Mucosa of descending colon (tissue), 3 donors: ENCODE measurements at regions not wholly inside any gene's neighbourhood (a gene's known extent, or its start where the extent isn't known, plus 50 kb on each side); places are given as distances from the start of the nearest gene placed in this dataset.

Source experiments
- ATAC-seq: fragments of 200-7000 bp; cut with Tn5 transposase; one replicate; pipeline ENCODE4 v1.9.1; 2020; ENCODE audit warnings: mild to moderate bottlenecking, moderate library complexity
- DNase-seq, 3 donors: peaks; one replicate each; pipeline ENCODE4 v3.0.0-alpha.2; 2020
- H3K36me3 ChIP-seq: fragments of 200-600 bp; one replicate; pipeline ENCODE4 v1.8.0; 2021; ENCODE audit warnings: low read depth, mild to moderate bottlenecking
- H3K4me1 ChIP-seq: fragments of 200-600 bp; one replicate; pipeline ENCODE4 v1.8.0; 2021; ENCODE audit warnings: low read depth, mild to moderate bottlenecking
- H3K4me3 ChIP-seq: fragments of 200-600 bp; one replicate; pipeline ENCODE4 v1.8.0; 2021; ENCODE audit warnings: mild to moderate bottlenecking
- H3K9me3 ChIP-seq: fragments of 200-600 bp; one replicate; pipeline ENCODE4 v1.8.0; 2021; ENCODE audit warnings: mild to moderate bottlenecking
- CTCF ChIP-seq: fragments of 200-600 bp; IDR thresholded peaks from one replicate; pipeline ENCODE4 v1.8.0; 2022; ENCODE audit warnings: antibody characterized with exemption, mild to moderate bottlenecking
- intact Hi-C, 2 donors: fragments of 100-400 bp; cut with DNase I in 1 of 2; cut with micrococcal nuclease in 1 of 2; formaldehyde crosslinking; loops; one replicate each; pipeline versions ENCODE4 v1.11.0 to v1.11.1; 2022; cut with DNase I, micrococcal nuclease
- donor health status: DM: no; HTN: no; CAD: no; lungs with moderate emphysema.
- donor health status: DM: no; HTN: no; CAD: no.
- donor health status: DM: no; HTN: yes; CAD: no.

GRCh38 chr15:66959066-66959465 is 106.3 kb upstream of the SMAD3 start:
- Histone ChIP-seq H3K9me3 (no peaks in the 10 kb centered on the region), H3K4me1 (no peaks in the 10 kb centered on the region), H3K36me3 (no peaks in the 10 kb centered on the region), H3K4me3 (no peak overlapping the region)
- ATAC-seq (no peak), DNase-seq (no peak)
- intact Hi-C loops: no loop called here
- TF ChIP-seq CTCF: no peak

- intact Hi-C loops: no loop called here
- TF ChIP-seq CTCF: no peak
- ATAC-seq: no peak
- H3K9me3 ChIP-seq: no peaks in the 10 kb centered on the region
- no peaks in the 10 kb centered on the region for H3K36me3 ChIP-seq
- DNase-seq: no peak
- no peaks in the 10 kb centered on the region for H3K4me1 ChIP-seq
- no peak overlapping the region for H3K4me3 ChIP-seq
These were observed 105.5 kb upstream of the SMAD3 start for GRCh38 chr15:66959875-66960274.

GRCh38 chr15:66960519-66960918 is 104.9 kb upstream of the SMAD3 start:
- no peak for DNase-seq
- no peak for TF ChIP-seq CTCF
- Histone ChIP-seq H3K9me3 (no peaks in the 10 kb centered on the region), H3K36me3 (no peaks in the 10 kb centered on the region), H3K4me3 (no peak overlapping the region), H3K4me1 (no peaks in the 10 kb centered on the region)
- no peak for ATAC-seq
- intact Hi-C loops: no loop called here

GRCh38 chr15:66961407-66961884 is 104.0 kb upstream of the SMAD3 start:
- no peaks in the 10 kb centered on the region for H3K36me3 ChIP-seq
- no peaks in the 10 kb centered on the region for H3K4me1 ChIP-seq
- ATAC-seq (no peak), DNase-seq (no peak)
- intact Hi-C loops: no loop called here
- TF ChIP-seq CTCF: no peak
- no peaks in the 10 kb centered on the region for H3K9me3 ChIP-seq
- no peak overlapping the region for H3K4me3 ChIP-seq

- DNase-seq: no peak
- no peak for TF ChIP-seq CTCF
These were observed 103.5 kb upstream of the SMAD3 start for GRCh38 chr15:66961901-66962300.

GRCh38 chr15:66962522-66962921 is 102.9 kb upstream of the SMAD3 start:
- intact Hi-C loops: no loop called here
- H3K4me1 ChIP-seq: no peaks in the 10 kb centered on the region
- H3K4me3 ChIP-seq: no peak overlapping the region
- no peaks in the 10 kb centered on the region for H3K9me3 ChIP-seq
- no peaks in the 10 kb centered on the region for H3K36me3 ChIP-seq
- DNase-seq (no peak), ATAC-seq (no peak)
- TF ChIP-seq CTCF: no peak

More at GRCh38 chr15:66961901-66962300, 103.5 kb upstream of the SMAD3 start:
- Histone ChIP-seq H3K36me3 (no peaks in the 10 kb centered on the region), H3K4me1 (no peaks in the 10 kb centered on the region), H3K9me3 (no peaks in the 10 kb centered on the region), H3K4me3 (no peak overlapping the region)
- intact Hi-C loops: no loop called here
- ATAC-seq: no peak
